Gastrocnemius medialis (tissue), 4 donors: ENCODE measurements at regions not wholly inside any gene's neighbourhood (a gene's known extent, or its start where the extent isn't known, plus 50 kb on each side); places are given as distances from the start of the nearest gene placed in this dataset.

ENCODE experiments used
- POLR2A ChIP-seq, 2 donors: fragments of 450-650 bp; IDR thresholded peaks; one replicate each; pipeline ENCODE4 v1.6.1; 2017; ENCODE audit warnings: antibody characterized with exemption in 2 of 2, mild to moderate bottlenecking in 2 of 2, moderate library complexity in 2 of 2
- TF ChIP-seq, protein P1 (sequence below), 5 experiments: fragments of 450-650 bp in 3 of 5; fragments of 200-600 bp in 2 of 5; sonication (generic) in 2 of 5; IDR thresholded peaks in 4 of 5; conservative IDR thresholded peaks in 1 of 5; 1 replicate in 4 of 5; 2 replicates in 1 of 5; pipeline ENCODE4 v1.5.1; 2016 to 2019; ENCODE audit warnings: antibody characterized with exemption in 5 of 5, mild to moderate bottlenecking in 3 of 5, moderate library complexity in 3 of 5

DNA sequence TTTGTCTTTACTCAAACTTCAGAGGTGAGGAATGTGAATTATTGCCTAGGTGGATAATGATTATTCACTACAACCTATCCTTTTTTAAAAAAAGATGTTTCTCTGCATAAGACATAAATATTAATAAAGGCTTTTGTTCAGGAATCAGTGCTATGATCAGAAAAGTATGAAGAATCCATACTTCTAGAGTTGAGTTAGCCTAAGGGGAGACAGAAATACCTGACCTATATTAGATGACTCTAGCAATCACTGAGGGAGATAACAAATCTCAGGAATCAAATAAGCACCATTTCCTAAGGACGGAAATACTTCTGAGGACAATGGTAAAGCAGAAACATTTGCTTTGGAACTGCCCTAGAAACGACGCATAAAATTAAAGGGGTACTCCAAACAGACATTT lies 763.8 kb downstream of the GBE1 start:
- TF ChIP-seq POLR2A (IDR thresholded peaks at IDR 0.05): no peak
- TF ChIP-seq, protein P1, sequence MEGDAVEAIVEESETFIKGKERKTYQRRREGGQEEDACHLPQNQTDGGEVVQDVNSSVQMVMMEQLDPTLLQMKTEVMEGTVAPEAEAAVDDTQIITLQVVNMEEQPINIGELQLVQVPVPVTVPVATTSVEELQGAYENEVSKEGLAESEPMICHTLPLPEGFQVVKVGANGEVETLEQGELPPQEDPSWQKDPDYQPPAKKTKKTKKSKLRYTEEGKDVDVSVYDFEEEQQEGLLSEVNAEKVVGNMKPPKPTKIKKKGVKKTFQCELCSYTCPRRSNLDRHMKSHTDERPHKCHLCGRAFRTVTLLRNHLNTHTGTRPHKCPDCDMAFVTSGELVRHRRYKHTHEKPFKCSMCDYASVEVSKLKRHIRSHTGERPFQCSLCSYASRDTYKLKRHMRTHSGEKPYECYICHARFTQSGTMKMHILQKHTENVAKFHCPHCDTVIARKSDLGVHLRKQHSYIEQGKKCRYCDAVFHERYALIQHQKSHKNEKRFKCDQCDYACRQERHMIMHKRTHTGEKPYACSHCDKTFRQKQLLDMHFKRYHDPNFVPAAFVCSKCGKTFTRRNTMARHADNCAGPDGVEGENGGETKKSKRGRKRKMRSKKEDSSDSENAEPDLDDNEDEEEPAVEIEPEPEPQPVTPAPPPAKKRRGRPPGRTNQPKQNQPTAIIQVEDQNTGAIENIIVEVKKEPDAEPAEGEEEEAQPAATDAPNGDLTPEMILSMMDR (IDR thresholded peaks at IDR 0.05 in 4 of 5, conservative IDR thresholded peaks at IDR 0.05 in 1 of 5): no peak
